GM12865 (cell line): ENCODE measurements at regions not wholly inside any gene's neighbourhood (a gene's known extent, or its start where the extent isn't known, plus 50 kb on each side); places are given as distances from the start of the nearest gene placed in this dataset.
"Not testable (repeated sequence)": the region's sequence is repeated elsewhere in the genome, so short reads cannot be mapped to it uniquely, and the experiment has no call there.

Experiments
- DNase-seq: peaks from one replicate; pipeline ENCODE4 v3.0.0; 2010; ENCODE audit warnings: low read depth
- H3K4me3 ChIP-seq: 2 replicates; pipeline ENCODE4 v1.5.1; 2011; ENCODE audit warnings: mild to moderate bottlenecking, low read depth, low read length, control low read depth
- CTCF ChIP-seq: IDR thresholded peaks from 2 replicates; pipeline ENCODE4 v1.5.1; 2011; ENCODE audit warnings: low read length, control low read depth, low read depth, inconsistent platforms; ENCODE audit not compliant: insufficient read depth; ENCODE audit errors: missing control alignments

- TF ChIP-seq CTCF, result no peak
Measured at GRCh38 chr5:118326481-118327045, 661.8 kb downstream of the DTWD2 start.

GRCh38 chr5:118325931-118326330 lies 662.4 kb downstream of the DTWD2 start:
- DNase-seq, result no peak
- TF ChIP-seq CTCF, result no peak
- H3K4me3 ChIP-seq, result no peak overlapping the region

More at GRCh38 chr5:118326481-118327045, 661.8 kb downstream of the DTWD2 start:
- H3K4me3 ChIP-seq, result no peak overlapping the region
- no peak for DNase-seq

- not testable (repeated sequence) for DNase-seq
Measured at GRCh38 chr5:118323723-118324122, 664.6 kb downstream of the DTWD2 start.

GRCh38 chr5:118321081-118321480 lies 667.3 kb downstream of the DTWD2 start:
- no peak overlapping the region for H3K4me3 ChIP-seq
- DNase-seq, result no peak
- TF ChIP-seq CTCF, result no peak

More at GRCh38 chr5:118323723-118324122, 664.6 kb downstream of the DTWD2 start:
- H3K4me3 ChIP-seq, result not testable (repeated sequence)

GRCh38 chr5:118320121-118320520 lies 668.2 kb downstream of the DTWD2 start:
- no peak for TF ChIP-seq CTCF
- DNase-seq, result no peak
- H3K4me3 ChIP-seq, result no peak overlapping the region

GRCh38 chr5:118314931-118315330 lies 673.4 kb downstream of the DTWD2 start:
- no peak for TF ChIP-seq CTCF
- H3K4me3 ChIP-seq, result no peak overlapping the region
- no peak for DNase-seq

- no peak for DNase-seq
- no peak for TF ChIP-seq CTCF
- no peak overlapping the region for H3K4me3 ChIP-seq
Measured at GRCh38 chr5:118311103-118311819, 677.1 kb downstream of the DTWD2 start.
